ENCODE measurements at regions not wholly inside any gene's neighbourhood (a gene's known extent, or its start where the extent isn't known, plus 50 kb on each side); places are given as distances from the start of the nearest gene placed in this dataset.

DNA sequence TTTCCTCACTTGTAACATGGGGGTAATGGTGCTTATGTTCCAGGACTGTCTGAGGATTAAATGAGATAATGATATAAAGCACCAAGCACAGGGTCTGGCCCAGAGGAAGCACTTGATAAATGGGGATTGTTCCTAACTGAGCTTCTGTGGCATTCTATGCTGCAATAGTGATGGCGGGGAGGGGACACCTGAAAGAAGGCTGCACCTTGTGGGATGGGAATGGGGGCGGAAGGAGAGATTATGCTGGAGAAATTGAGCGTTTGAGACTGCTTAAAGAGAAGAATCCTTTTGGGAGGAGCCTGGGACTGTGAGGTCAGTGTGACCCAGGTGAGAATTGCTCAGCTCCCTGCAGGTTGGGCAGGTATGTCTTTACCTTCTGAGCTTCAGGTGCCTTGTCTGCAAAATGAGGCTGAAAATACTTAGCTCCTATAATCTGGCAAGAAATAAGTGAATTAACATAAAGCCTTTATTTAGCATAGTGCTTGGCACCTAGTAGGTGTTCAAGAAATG is 55.9 kb upstream of the CTPS1 start:
- H3K27me3 ChIP-seq (ENCODE audit: insufficient read depth): no peaks in the 10 kb centered on the region
- CTCF ChIA-PET: interaction anchor here (1.1 to 2.0 kb wide), 3 partner anchors 25 to 74 kb away, joined by 3 to 13 read pairs (median 11); no protein-coding TSS in a partner anchor
- H3K9me2 ChIP-seq: no peaks in the 10 kb centered on the region
- H3K9me3 ChIP-seq: no peaks in the 10 kb centered on the region
- no peak for TF ChIP-seq GATA2 (CRISPR knock-in tag; IDR thresholded peaks at IDR 0.05)
- TF ChIP-seq FOXM1 (IDR thresholded peaks at IDR 0.05; ENCODE audit: low read depth): no peak
- TF ChIP-seq, protein P1, sequence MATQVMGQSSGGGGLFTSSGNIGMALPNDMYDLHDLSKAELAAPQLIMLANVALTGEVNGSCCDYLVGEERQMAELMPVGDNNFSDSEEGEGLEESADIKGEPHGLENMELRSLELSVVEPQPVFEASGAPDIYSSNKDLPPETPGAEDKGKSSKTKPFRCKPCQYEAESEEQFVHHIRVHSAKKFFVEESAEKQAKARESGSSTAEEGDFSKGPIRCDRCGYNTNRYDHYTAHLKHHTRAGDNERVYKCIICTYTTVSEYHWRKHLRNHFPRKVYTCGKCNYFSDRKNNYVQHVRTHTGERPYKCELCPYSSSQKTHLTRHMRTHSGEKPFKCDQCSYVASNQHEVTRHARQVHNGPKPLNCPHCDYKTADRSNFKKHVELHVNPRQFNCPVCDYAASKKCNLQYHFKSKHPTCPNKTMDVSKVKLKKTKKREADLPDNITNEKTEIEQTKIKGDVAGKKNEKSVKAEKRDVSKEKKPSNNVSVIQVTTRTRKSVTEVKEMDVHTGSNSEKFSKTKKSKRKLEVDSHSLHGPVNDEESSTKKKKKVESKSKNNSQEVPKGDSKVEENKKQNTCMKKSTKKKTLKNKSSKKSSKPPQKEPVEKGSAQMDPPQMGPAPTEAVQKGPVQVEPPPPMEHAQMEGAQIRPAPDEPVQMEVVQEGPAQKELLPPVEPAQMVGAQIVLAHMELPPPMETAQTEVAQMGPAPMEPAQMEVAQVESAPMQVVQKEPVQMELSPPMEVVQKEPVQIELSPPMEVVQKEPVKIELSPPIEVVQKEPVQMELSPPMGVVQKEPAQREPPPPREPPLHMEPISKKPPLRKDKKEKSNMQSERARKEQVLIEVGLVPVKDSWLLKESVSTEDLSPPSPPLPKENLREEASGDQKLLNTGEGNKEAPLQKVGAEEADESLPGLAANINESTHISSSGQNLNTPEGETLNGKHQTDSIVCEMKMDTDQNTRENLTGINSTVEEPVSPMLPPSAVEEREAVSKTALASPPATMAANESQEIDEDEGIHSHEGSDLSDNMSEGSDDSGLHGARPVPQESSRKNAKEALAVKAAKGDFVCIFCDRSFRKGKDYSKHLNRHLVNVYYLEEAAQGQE (IDR thresholded peaks at IDR 0.05; ENCODE audit: low read depth, low read length): no peak
- TF ChIP-seq EP300 (IDR thresholded peaks at IDR 0.05; ENCODE audit: borderline replicate concordance in 1 of 2, low read depth in 1 of 2, low read length in 1 of 2): no peak
- TF ChIP-seq, protein P2, sequence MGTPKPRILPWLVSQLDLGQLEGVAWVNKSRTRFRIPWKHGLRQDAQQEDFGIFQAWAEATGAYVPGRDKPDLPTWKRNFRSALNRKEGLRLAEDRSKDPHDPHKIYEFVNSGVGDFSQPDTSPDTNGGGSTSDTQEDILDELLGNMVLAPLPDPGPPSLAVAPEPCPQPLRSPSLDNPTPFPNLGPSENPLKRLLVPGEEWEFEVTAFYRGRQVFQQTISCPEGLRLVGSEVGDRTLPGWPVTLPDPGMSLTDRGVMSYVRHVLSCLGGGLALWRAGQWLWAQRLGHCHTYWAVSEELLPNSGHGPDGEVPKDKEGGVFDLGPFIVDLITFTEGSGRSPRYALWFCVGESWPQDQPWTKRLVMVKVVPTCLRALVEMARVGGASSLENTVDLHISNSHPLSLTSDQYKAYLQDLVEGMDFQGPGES (IDR thresholded peaks at IDR 0.05; ENCODE audit: low read depth, low read length): no peak
- no peak for TF ChIP-seq FOXJ3 (CRISPR knock-in tag; IDR thresholded peaks at IDR 0.05)
- TF ChIP-seq TEAD4 (IDR thresholded peaks at IDR 0.05; ENCODE audit: borderline replicate concordance, insufficient read depth): no peak
- no peak for TF ChIP-seq JUND (IDR thresholded peaks at IDR 0.05)
- TF ChIP-seq RAD21 (IDR thresholded peaks at IDR 0.05; ENCODE audit: low read length): no peak
- no peak for TF ChIP-seq POLR2AphosphoS5 (IDR thresholded peaks at IDR 0.05; ENCODE audit: low read depth, low read length)
- no peak for TF ChIP-seq RFX5 (IDR thresholded peaks at IDR 0.05; ENCODE audit: low read length)
- no peak for TF ChIP-seq SMC3 (IDR thresholded peaks at IDR 0.05; ENCODE audit: low read depth, low read length)
- no peak for TF ChIP-seq ELF1 (IDR thresholded peaks at IDR 0.05)
- TF ChIP-seq, protein P3, sequence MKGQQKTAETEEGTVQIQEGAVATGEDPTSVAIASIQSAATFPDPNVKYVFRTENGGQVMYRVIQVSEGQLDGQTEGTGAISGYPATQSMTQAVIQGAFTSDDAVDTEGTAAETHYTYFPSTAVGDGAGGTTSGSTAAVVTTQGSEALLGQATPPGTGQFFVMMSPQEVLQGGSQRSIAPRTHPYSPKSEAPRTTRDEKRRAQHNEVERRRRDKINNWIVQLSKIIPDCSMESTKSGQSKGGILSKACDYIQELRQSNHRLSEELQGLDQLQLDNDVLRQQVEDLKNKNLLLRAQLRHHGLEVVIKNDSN (IDR thresholded peaks at IDR 0.05; ENCODE audit: borderline replicate concordance, low read depth): no peak
- H3K9ac ChIP-seq: no peak overlapping the region
- peaks cover 0 to 3% of the 10 kb centered on the region in 2 experiments; a peak in 1 of 4 replicates for H3K4me1 ChIP-seq (ENCODE audit: control insufficient read depth in 1 of 2, insufficient read depth in 2 of 2, low read depth in 1 of 2, low read length in 1 of 2)
- H3K36me3 ChIP-seq (replicated peaks in 1 of 2; ENCODE audit: control insufficient read depth in 1 of 2, insufficient read depth in 2 of 2, low read length in 1 of 2): no peaks in the 10 kb centered on the region
- H3K79me2 ChIP-seq (ENCODE audit: insufficient read depth): no peaks in the 10 kb centered on the region
- 80% methylated on average over 3 of the region's 3 CpGs for WGBS (ENCODE audit: low lambda C conversion rate)
- H2AFZ ChIP-seq (ENCODE audit: low read depth): no peak overlapping the region
- peaks cover 2% of the 10 kb centered on the region for H3F3A ChIP-seq (replicated peaks; ENCODE audit: insufficient read depth)
- DNase-seq: no peak
- H4K20me1 ChIP-seq (ENCODE audit: insufficient read depth): no peaks in the 10 kb centered on the region
- no peak overlapping the region for H3K27ac ChIP-seq (ENCODE audit: low read depth in 2 of 2, low read length in 1 of 2)
- POLR2A ChIA-PET: no interaction called here
- no peak overlapping the region for H3K4me3 ChIP-seq (ENCODE audit: low read depth in 2 of 2, low read length in 1 of 2)
- no peak overlapping the region for H3K4me2 ChIP-seq

Data from SK-N-SH (cell line).